ENCODE measurements at regions not wholly inside any gene's neighbourhood (a gene's known extent, or its start where the extent isn't known, plus 50 kb on each side); places are given as distances from the start of the nearest gene placed in this dataset.

GRCh38 chr4:4696530-4696929 is 154.7 kb upstream of the STX18 start:
- H3K4me1 Mint-ChIP-seq, result peaks cover 7% of the 10 kb centered on the region
- H3K4me3 Mint-ChIP-seq, result no peak overlapping the region
- no peaks in the 10 kb centered on the region for H3K27me3 Mint-ChIP-seq (ENCODE audit: low read depth)
- H3K27ac Mint-ChIP-seq (ENCODE audit: unreplicated experiment), result no peak overlapping the region
- H3K9me3 Mint-ChIP-seq, result no peaks in the 10 kb centered on the region
- H3K36me3 Mint-ChIP-seq (ENCODE audit: low read depth), result no peaks in the 10 kb centered on the region
- DNase-seq (ENCODE audit: low read depth, low spot score), result no peak
- TF ChIP-seq CTCF (conservative IDR thresholded peaks at IDR 0.05), result no peak

GRCh38 chr4:4695497-4695896 is 153.6 kb upstream of the STX18 start:
- Mint-ChIP-seq H3K4me3 (no peak overlapping the region), H3K36me3 (ENCODE audit: low read depth) (no peaks in the 10 kb centered on the region), H3K27me3 (ENCODE audit: low read depth) (no peaks in the 10 kb centered on the region), H3K4me1 (peaks cover 7% of the 10 kb centered on the region), H3K27ac (ENCODE audit: unreplicated experiment) (no peak overlapping the region), H3K9me3 (no peaks in the 10 kb centered on the region)
- TF ChIP-seq CTCF (conservative IDR thresholded peaks at IDR 0.05), result no peak
- no peak for DNase-seq (ENCODE audit: low read depth, low spot score)

- no peak overlapping the region for H3K27ac Mint-ChIP-seq (ENCODE audit: unreplicated experiment)
- no peak for TF ChIP-seq CTCF (conservative IDR thresholded peaks at IDR 0.05)
- peaks cover 4% of the 10 kb centered on the region for H3K36me3 Mint-ChIP-seq (ENCODE audit: low read depth)
- no peaks in the 10 kb centered on the region for H3K9me3 Mint-ChIP-seq
- DNase-seq (ENCODE audit: low read depth, low spot score), result no peak
- no peak overlapping the region for H3K4me3 Mint-ChIP-seq
- no peaks in the 10 kb centered on the region for H3K27me3 Mint-ChIP-seq (ENCODE audit: low read depth)
- H3K4me1 Mint-ChIP-seq, result peaks cover 7% of the 10 kb centered on the region
Measured at GRCh38 chr4:4694827-4695226, 153.0 kb upstream of the STX18 start.

GRCh38 chr4:4694296-4694772 is 152.5 kb upstream of the STX18 start:
- Mint-ChIP-seq H3K4me1 (peaks cover 7% of the 10 kb centered on the region), H3K9me3 (no peaks in the 10 kb centered on the region), H3K4me3 (no peak overlapping the region), H3K36me3 (ENCODE audit: low read depth) (peaks cover 4% of the 10 kb centered on the region), H3K27me3 (ENCODE audit: low read depth) (no peaks in the 10 kb centered on the region), H3K27ac (ENCODE audit: unreplicated experiment) (no peak overlapping the region)
- TF ChIP-seq CTCF (conservative IDR thresholded peaks at IDR 0.05), result peak; percentile 39
- no peak for DNase-seq (ENCODE audit: low read depth, low spot score)

- no peak for DNase-seq (ENCODE audit: low read depth, low spot score)
- H3K4me1 Mint-ChIP-seq, result peaks cover 7% of the 10 kb centered on the region
- H3K27me3 Mint-ChIP-seq (ENCODE audit: low read depth), result no peaks in the 10 kb centered on the region
- no peaks in the 10 kb centered on the region for H3K9me3 Mint-ChIP-seq
- peaks cover 4% of the 10 kb centered on the region for H3K36me3 Mint-ChIP-seq (ENCODE audit: low read depth)
- TF ChIP-seq CTCF (conservative IDR thresholded peaks at IDR 0.05), result no peak
- H3K27ac Mint-ChIP-seq (ENCODE audit: unreplicated experiment), result no peak overlapping the region
- no peak overlapping the region for H3K4me3 Mint-ChIP-seq
Measured at GRCh38 chr4:4693755-4694295, 152.0 kb upstream of the STX18 start.

All from neural crest cell (in vitro differentiated cells).